ENCODE measurements at regions not wholly inside any gene's neighbourhood (a gene's known extent, or its start where the extent isn't known, plus 50 kb on each side); places are given as distances from the start of the nearest gene placed in this dataset.
"Not testable (repeated sequence)": the region's sequence is repeated elsewhere in the genome, so short reads cannot be mapped to it uniquely, and the experiment has no call there.

- TF ChIP-seq EZH2 (optimal IDR thresholded peaks at IDR 0.05; ENCODE audit: low read depth, low read length); CTCF (IDR thresholded peaks at IDR 0.05; ENCODE audit: low read length); EZH2phosphoT487 (IDR thresholded peaks at IDR 0.05; ENCODE audit: low read length): not testable (repeated sequence)
Measured at GRCh38 chr7:65081669-65082055, 75.2 kb upstream of the ERV3-1 start.

Measured in MM.1S (cell line).